GM23338 (cell line): ENCODE measurements at regions not wholly inside any gene's neighbourhood (a gene's known extent, or its start where the extent isn't known, plus 50 kb on each side); places are given as distances from the start of the nearest gene placed in this dataset.

Source experiments
- ATAC-seq: fragments of 200-7000 bp; cut with Tn5 transposase; 3 replicates; pipeline ENCODE4 v1.9.1; 2020
- DNase-seq: peaks from one replicate; pipeline ENCODE4 v3.0.0-alpha.2; 2015; ENCODE audit warnings: low spot score
- H2AFZ ChIP-seq: fragments of 200-600 bp; sonication (generic); 2 replicates; pipeline ENCODE4 v1.8.0; 2016; ENCODE audit warnings: antibody characterized with exemption, mild to moderate bottlenecking, moderate library complexity
- H3F3A ChIP-seq: fragments of 200-600 bp; sonication (generic); replicated peaks from 2 replicates; pipeline ENCODE4 v1.8.0; 2017; ENCODE audit warnings: antibody characterized with exemption, mixed run types, low read depth
- H3K27ac ChIP-seq: fragments of 200-600 bp; sonication (generic); 2 replicates; pipeline ENCODE4 v1.6.1; 2016; ENCODE audit warnings: low read depth
- H3K27me3 ChIP-seq: fragments of 200-600 bp; sonication (generic); 2 replicates; pipeline ENCODE4 v1.8.0; 2016; ENCODE audit warnings: mild to moderate bottlenecking, mixed run types, moderate library complexity; ENCODE audit not compliant: insufficient read depth
- H3K36me3 ChIP-seq: fragments of 200-600 bp; sonication (generic); 2 replicates; pipeline ENCODE4 v1.8.0; 2016; ENCODE audit warnings: mild to moderate bottlenecking; ENCODE audit not compliant: insufficient read depth
- H3K4me1 ChIP-seq: fragments of 200-600 bp; sonication (generic); 2 replicates; pipeline ENCODE4 v1.8.0; 2016; ENCODE audit warnings: mild to moderate bottlenecking, moderate library complexity; ENCODE audit not compliant: insufficient read depth
- H3K4me2 ChIP-seq: fragments of 200-600 bp; sonication (generic); 2 replicates; pipeline ENCODE4 v1.7.1; 2017; ENCODE audit warnings: mixed run types
- H3K4me3 ChIP-seq: fragments of 200-600 bp; sonication (generic); 2 replicates; pipeline ENCODE4 v1.6.1; 2016; ENCODE audit warnings: mixed run types
- H3K79me2 ChIP-seq: fragments of 200-600 bp; sonication (generic); replicated peaks from 2 replicates; pipeline ENCODE4 v1.8.0; 2017; ENCODE audit warnings: mild to moderate bottlenecking; ENCODE audit not compliant: insufficient read depth
- H3K9me2 ChIP-seq: fragments of 200-600 bp; sonication (generic); 2 replicates; pipeline ENCODE4 v1.8.0; 2017; ENCODE audit not compliant: insufficient read depth
- H4K20me1 ChIP-seq: fragments of 200-600 bp; sonication (generic); replicated peaks from 2 replicates; pipeline ENCODE4 v1.8.0; 2017; ENCODE audit warnings: mild to moderate bottlenecking; ENCODE audit not compliant: insufficient read depth
- H3K27ac Mint-ChIP-seq: 2 replicates; pipeline ENCODE4 v1.8.0; 2020; ENCODE audit warnings: inconsistent platforms, mild to moderate bottlenecking, moderate library complexity, mixed read lengths
- H3K27me3 Mint-ChIP-seq: 3 replicates; pipeline ENCODE4 v1.8.0; 2022; ENCODE audit warnings: low read depth, mild to moderate bottlenecking, moderate library complexity, mixed read lengths, inconsistent platforms; ENCODE audit not compliant: insufficient read depth, poor library complexity
- H3K36me3 Mint-ChIP-seq: 3 replicates; pipeline ENCODE4 v1.8.0; 2021; ENCODE audit warnings: low read depth, mild to moderate bottlenecking, inconsistent platforms, moderate library complexity, mixed read lengths
- H3K4me1 Mint-ChIP-seq: 3 replicates; pipeline ENCODE4 v1.8.0; 2020; ENCODE audit warnings: mild to moderate bottlenecking, inconsistent platforms, mixed read lengths
- H3K4me3 Mint-ChIP-seq: 3 replicates; pipeline ENCODE4 v1.8.0; 2021; ENCODE audit warnings: moderate library complexity, mild to moderate bottlenecking, inconsistent platforms, mixed read lengths
- H3K9me3 Mint-ChIP-seq: 3 replicates; pipeline ENCODE4 v1.8.0; 2020; ENCODE audit warnings: moderate library complexity, mild to moderate bottlenecking, inconsistent platforms, mixed read lengths
- CREB1 ChIP-seq: fragments of 250-450 bp; sonication (Bioruptor Pico); IDR thresholded peaks from 2 replicates; pipeline ENCODE4 v1.5.0; 2020; ENCODE audit warnings: low read depth, mild to moderate bottlenecking, moderate library complexity
- ETS1 ChIP-seq: IDR thresholded peaks from 2 replicates; pipeline ENCODE4 v1.6.1; 2016; ENCODE audit warnings: antibody characterized with exemption
- EZH2 ChIP-seq: fragments of 200-600 bp; sonication (generic); IDR thresholded peaks from one replicate; pipeline ENCODE4 v1.8.0; 2017; ENCODE audit warnings: antibody characterized with exemption, mild to moderate bottlenecking, low read depth; ENCODE audit not compliant: unreplicated experiment
- EZH2phosphoT487 ChIP-seq: fragments of 200-600 bp; sonication (generic); IDR thresholded peaks from one replicate; pipeline ENCODE4 v1.8.1; 2018; ENCODE audit warnings: antibody characterized with exemption; ENCODE audit not compliant: unreplicated experiment
- JUNB ChIP-seq: IDR thresholded peaks from one replicate; pipeline ENCODE4 v1.6.1; 2016; ENCODE audit warnings: antibody characterized with exemption; ENCODE audit not compliant: unreplicated experiment
- NANOG ChIP-seq: IDR thresholded peaks from 2 replicates; pipeline ENCODE4 v1.6.1; 2016; ENCODE audit warnings: antibody characterized with exemption, borderline replicate concordance
- POLR2AphosphoS5 ChIP-seq: IDR thresholded peaks from 2 replicates; pipeline ENCODE4 v1.6.1; 2016; ENCODE audit warnings: antibody characterized with exemption, low read depth
- ZNF462 ChIP-seq: fragments of 250-450 bp; sonication (Bioruptor Pico); IDR thresholded peaks from 2 replicates; pipeline ENCODE4 v1.5.0; 2020; ENCODE audit warnings: mild to moderate bottlenecking, moderate library complexity

GRCh38 chr2:219829667-219830352, 202.4 kb downstream of the SLC4A3 start:
- Mint-ChIP-seq H3K9me3 (no peaks in the 10 kb centered on the region), H3K4me3 (no peak overlapping the region), H3K27me3 (no peaks in the 10 kb centered on the region), H3K4me1 (no peaks in the 10 kb centered on the region), H3K27ac (no peak overlapping the region), H3K36me3 (no peaks in the 10 kb centered on the region)
- H3K4me2 ChIP-seq: no peak overlapping the region
- ATAC-seq: peak; percentile 36; the same call in 2 of the 3 replicates
- no peak overlapping the region for H3K27ac ChIP-seq
- peak overlapping the region; percentile 85 for H2AFZ ChIP-seq
- H4K20me1 ChIP-seq: no peaks in the 10 kb centered on the region
- no peaks in the 10 kb centered on the region for H3K79me2 ChIP-seq
- H3K27me3 ChIP-seq: no peaks in the 10 kb centered on the region
- H3K36me3 ChIP-seq: no peaks in the 10 kb centered on the region; the same call in 1 of the 2 replicates
- H3F3A ChIP-seq: no peaks in the 10 kb centered on the region
- H3K4me3 ChIP-seq: no peak overlapping the region
- no peaks in the 10 kb centered on the region; the same call in 1 of the 2 replicates for H3K9me2 ChIP-seq
- TF ChIP-seq NANOG (no peak), EZH2 (no peak)
- H3K4me1 ChIP-seq: no peaks in the 10 kb centered on the region
- no peak for DNase-seq

- Histone ChIP-seq H3K4me1 (no peaks in the 10 kb centered on the region), H3K36me3 (no peaks in the 10 kb centered on the region; the same call in 1 of the 2 replicates), H3K79me2 (no peaks in the 10 kb centered on the region), H3F3A (no peaks in the 10 kb centered on the region), H3K27ac (no peak overlapping the region), H4K20me1 (no peaks in the 10 kb centered on the region), H3K27me3 (no peaks in the 10 kb centered on the region), H2AFZ (peak overlapping the region; percentile 85; the same call in 1 of the 2 replicates), H3K4me3 (no peak overlapping the region), H3K4me2 (no peak overlapping the region), H3K9me2 (no peaks in the 10 kb centered on the region; the same call in 1 of the 2 replicates)
- DNase-seq (no peak), ATAC-seq (no peak)
- no peaks in the 10 kb centered on the region for H3K9me3 Mint-ChIP-seq
- H3K27me3 Mint-ChIP-seq: no peaks in the 10 kb centered on the region
- no peak overlapping the region for H3K27ac Mint-ChIP-seq
- H3K36me3 Mint-ChIP-seq: no peaks in the 10 kb centered on the region
- TF ChIP-seq EZH2: no peak
- no peak for TF ChIP-seq ETS1
- H3K4me3 Mint-ChIP-seq: no peak overlapping the region
- no peaks in the 10 kb centered on the region for H3K4me1 Mint-ChIP-seq
Observed at GRCh38 chr2:219830353-219830738, 202.9 kb downstream of the SLC4A3 start.

- no peaks in the 10 kb centered on the region for H3F3A ChIP-seq
- H3K4me3 Mint-ChIP-seq: no peak overlapping the region
- no peaks in the 10 kb centered on the region for H3K36me3 Mint-ChIP-seq
- no peak overlapping the region for H3K4me3 ChIP-seq
- no peak for DNase-seq
- no peaks in the 10 kb centered on the region for H4K20me1 ChIP-seq
- H3K9me2 ChIP-seq: no peaks in the 10 kb centered on the region
- no peak overlapping the region for H3K27ac ChIP-seq
- H3K79me2 ChIP-seq: no peaks in the 10 kb centered on the region
- no peak overlapping the region for H3K27ac Mint-ChIP-seq
- no peak for ATAC-seq
- H3K4me1 ChIP-seq: no peaks in the 10 kb centered on the region
- no peaks in the 10 kb centered on the region for H3K27me3 ChIP-seq
- H3K9me3 Mint-ChIP-seq: no peaks in the 10 kb centered on the region
- no peaks in the 10 kb centered on the region for H3K27me3 Mint-ChIP-seq
- no peak overlapping the region for H2AFZ ChIP-seq
- no peak overlapping the region for H3K4me2 ChIP-seq
- H3K36me3 ChIP-seq: no peaks in the 10 kb centered on the region
- H3K4me1 Mint-ChIP-seq: no peaks in the 10 kb centered on the region
- TF ChIP-seq POLR2AphosphoS5 (no peak), NANOG (no peak), EZH2phosphoT487 (no peak), JUNB (no peak), CREB1 (no peak), ZNF462 (CRISPR knock-in tag) (no peak)
Observed at GRCh38 chr2:219831957-219832356, 204.5 kb downstream of the SLC4A3 start.
